HG03354 (cell line): ENCODE measurements at regions not wholly inside any gene's neighbourhood (a gene's known extent, or its start where the extent isn't known, plus 50 kb on each side); places are given as distances from the start of the nearest gene placed in this dataset.

ENCODE experiments used
- ATAC-seq: cut with Tn5 transposase; IDR thresholded peaks from one replicate; pipeline ENCODE4 v1.9.1; 2021; ENCODE audit warnings: mild to moderate bottlenecking; ENCODE audit not compliant: unreplicated experiment, poor library complexity, severe bottlenecking

- ATAC-seq: no peak
These were observed 57.7 kb upstream of the CTNNB1 start for GRCh38 chr3:41141433-41142167.

- no peak for ATAC-seq
These were observed 55.8 kb upstream of the CTNNB1 start for GRCh38 chr3:41143421-41144031.

- no peak for ATAC-seq
These were observed 54.7 kb upstream of the CTNNB1 start for GRCh38 chr3:41144631-41145030.

- no peak for ATAC-seq
These were observed 50.8 kb upstream of the CTNNB1 start for GRCh38 chr3:41148478-41148877.

GRCh38 chr3:41148901-41149300, 50.4 kb upstream of the CTNNB1 start:
- ATAC-seq: no peak
